ENCODE measurements at regions not wholly inside any gene's neighbourhood (a gene's known extent, or its start where the extent isn't known, plus 50 kb on each side); places are given as distances from the start of the nearest gene placed in this dataset.

DNA sequence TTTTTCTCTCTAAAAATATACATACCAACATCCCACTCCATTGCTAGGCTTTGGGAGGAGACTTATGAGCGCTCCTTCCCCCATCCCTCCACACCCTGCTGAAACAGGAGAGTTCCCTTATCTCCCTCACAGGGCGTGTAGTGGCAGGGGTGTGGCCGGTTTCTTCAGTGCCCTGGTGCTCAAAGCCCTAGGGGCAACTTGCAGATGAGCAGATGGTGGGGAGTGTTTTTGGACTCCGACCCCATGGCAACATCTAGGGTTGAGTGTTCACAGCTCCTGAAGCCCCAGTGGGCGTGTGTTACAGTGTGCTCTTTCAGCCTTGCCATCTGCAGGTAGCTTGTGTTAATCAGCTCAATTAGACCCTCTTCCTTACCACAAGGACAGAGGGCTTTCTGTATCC lies 409.5 kb downstream of the MAT2B start:
- DNase-seq, result peak; percentile 27 to 41 (median 33)
- WGBS (ENCODE audit: insufficient coverage), result no CpG with 5 or more reads among the region's 5 CpGs
- peaks cover 3 to 8% of the 10 kb centered on the region in 2 donors for H3K36me3 Mint-ChIP-seq
- peak overlapping the region; percentile 70 for H3K9ac ChIP-seq (ENCODE audit: insufficient read depth, low read length, poor library complexity, severe bottlenecking)
- H3K27ac Mint-ChIP-seq, result peak overlapping the region; percentile 98 to 100 (median 99)
- TF ChIP-seq, protein P1, sequence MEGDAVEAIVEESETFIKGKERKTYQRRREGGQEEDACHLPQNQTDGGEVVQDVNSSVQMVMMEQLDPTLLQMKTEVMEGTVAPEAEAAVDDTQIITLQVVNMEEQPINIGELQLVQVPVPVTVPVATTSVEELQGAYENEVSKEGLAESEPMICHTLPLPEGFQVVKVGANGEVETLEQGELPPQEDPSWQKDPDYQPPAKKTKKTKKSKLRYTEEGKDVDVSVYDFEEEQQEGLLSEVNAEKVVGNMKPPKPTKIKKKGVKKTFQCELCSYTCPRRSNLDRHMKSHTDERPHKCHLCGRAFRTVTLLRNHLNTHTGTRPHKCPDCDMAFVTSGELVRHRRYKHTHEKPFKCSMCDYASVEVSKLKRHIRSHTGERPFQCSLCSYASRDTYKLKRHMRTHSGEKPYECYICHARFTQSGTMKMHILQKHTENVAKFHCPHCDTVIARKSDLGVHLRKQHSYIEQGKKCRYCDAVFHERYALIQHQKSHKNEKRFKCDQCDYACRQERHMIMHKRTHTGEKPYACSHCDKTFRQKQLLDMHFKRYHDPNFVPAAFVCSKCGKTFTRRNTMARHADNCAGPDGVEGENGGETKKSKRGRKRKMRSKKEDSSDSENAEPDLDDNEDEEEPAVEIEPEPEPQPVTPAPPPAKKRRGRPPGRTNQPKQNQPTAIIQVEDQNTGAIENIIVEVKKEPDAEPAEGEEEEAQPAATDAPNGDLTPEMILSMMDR (IDR thresholded peaks at IDR 0.05), result no peak
- peaks cover 0 to under 1% of the 10 kb centered on the region in 2 donors for H3K36me3 ChIP-seq (replicated peaks in 1 of 2; ENCODE audit: control insufficient read depth in 1 of 2, insufficient read depth in 2 of 2, low read length in 2 of 2)
- peaks cover 61% of the 10 kb centered on the region for H3K4me1 Mint-ChIP-seq
- no peaks in the 10 kb centered on the region for H4K20me1 ChIP-seq (ENCODE audit: insufficient read depth, low read length)
- H3K27me3 Mint-ChIP-seq (ENCODE audit: low read depth in 3 of 3), result peaks cover 0 to 2% (median 0%) of the 10 kb centered on the region in 3 donors
- H3K4me3 Mint-ChIP-seq, result peak overlapping the region; percentile 57 to 87
- H3K9me3 ChIP-seq (replicated peaks in 1 of 2; ENCODE audit: control insufficient read depth in 1 of 2, insufficient read depth in 1 of 2, low read length in 2 of 2), result peaks cover 2 to 12% of the 10 kb centered on the region in 2 donors
- H3K4me3 ChIP-seq (replicated peaks in 1 of 3; ENCODE audit: low read depth in 2 of 3, low read length in 3 of 3), result peak overlapping the region in 1 of 3 experiments; percentile 65
- H3K27me3 ChIP-seq (ENCODE audit: control insufficient read depth in 2 of 2, insufficient read depth in 2 of 2, low read length in 2 of 2), result no peaks in the 10 kb centered on the region
- intact Hi-C loops (cut with micrococcal nuclease), result loop anchor here in 1 of 2 donors (5.0 kb wide), 1 partner anchor 32 kb away; no protein-coding TSS in a partner anchor
- peak overlapping the region; percentile 85 to 96 for H3K27ac ChIP-seq (ENCODE audit: low read depth in 1 of 2, low read length in 2 of 2)
- H3K4me2 ChIP-seq (replicated peaks; ENCODE audit: extremely low read depth, low read length, poor library complexity, severe bottlenecking), result peak overlapping the region; percentile 73
- H2AFZ ChIP-seq (ENCODE audit: insufficient read depth, low read depth, low read length, poor library complexity, severe bottlenecking), result peak overlapping the region; percentile 65
- no peaks in the 10 kb centered on the region for H3K79me2 ChIP-seq (ENCODE audit: insufficient read depth, low read length)
- H3K4me1 ChIP-seq (ENCODE audit: control insufficient read depth in 1 of 2, insufficient read depth in 2 of 2, low read length in 2 of 2), result peaks cover 51 to 53% of the 10 kb centered on the region in 2 donors
- H3K9me3 Mint-ChIP-seq, result peaks cover 7 to 17% (median 10%) of the 10 kb centered on the region in 7 donors

GRCh38 chr5:163915481-163915961 lies 410.1 kb downstream of the MAT2B start:
- Histone ChIP-seq H3K79me2 (ENCODE audit: insufficient read depth, low read length) (no peaks in the 10 kb centered on the region), H3K4me3 (replicated peaks in 1 of 3; ENCODE audit: low read depth in 2 of 3, low read length in 3 of 3) (peak overlapping the region in 2 of 3 experiments; percentile 13 to 65), H3K9ac (ENCODE audit: insufficient read depth, low read length, poor library complexity, severe bottlenecking) (peak overlapping the region; percentile 70), H3K27ac (ENCODE audit: low read depth in 1 of 2, low read length in 2 of 2) (peak overlapping the region; percentile 85 to 96), H3K27me3 (ENCODE audit: control insufficient read depth in 2 of 2, insufficient read depth in 2 of 2, low read length in 2 of 2) (no peaks in the 10 kb centered on the region), H2AFZ (ENCODE audit: insufficient read depth, low read depth, low read length, poor library complexity, severe bottlenecking) (peak overlapping the region; percentile 65), H3K36me3 (replicated peaks in 1 of 2; ENCODE audit: control insufficient read depth in 1 of 2, insufficient read depth in 2 of 2, low read length in 2 of 2) (peaks cover 0 to 7% of the 10 kb centered on the region in 2 donors), H3K4me1 (ENCODE audit: control insufficient read depth in 1 of 2, insufficient read depth in 2 of 2, low read length in 2 of 2) (peaks cover 51 to 53% of the 10 kb centered on the region in 2 donors), H4K20me1 (ENCODE audit: insufficient read depth, low read length) (no peaks in the 10 kb centered on the region), H3K4me2 (replicated peaks; ENCODE audit: extremely low read depth, low read length, poor library complexity, severe bottlenecking) (peak overlapping the region; percentile 73), H3K9me3 (replicated peaks in 1 of 2; ENCODE audit: control insufficient read depth in 1 of 2, insufficient read depth in 1 of 2, low read length in 2 of 2) (peaks cover 8 to 19% of the 10 kb centered on the region in 2 donors)
- Mint-ChIP-seq H3K27me3 (ENCODE audit: low read depth in 3 of 3) (peaks cover 0 to 2% (median 0%) of the 10 kb centered on the region in 3 donors), H3K9me3 (peaks cover 14 to 23% (median 16%) of the 10 kb centered on the region in 7 donors), H3K27ac (peak overlapping the region; percentile 98 to 100 (median 99)), H3K4me1 (peaks cover 61% of the 10 kb centered on the region), H3K36me3 (peaks cover 3 to 8% of the 10 kb centered on the region in 2 donors), H3K4me3 (peak overlapping the region; percentile 57 to 87)
- 33% methylated on average over 1 of the region's 9 CpGs for WGBS (ENCODE audit: insufficient coverage)
- peak; percentile 51 to 82 (median 67) for DNase-seq
- intact Hi-C loops (cut with micrococcal nuclease), result no loop called here
- TF ChIP-seq, protein P1 (IDR thresholded peaks at IDR 0.05), result no peak

Data from CD14-positive monocyte (primary cell).